ENCODE measurements at regions not wholly inside any gene's neighbourhood (a gene's known extent, or its start where the extent isn't known, plus 50 kb on each side); places are given as distances from the start of the nearest gene placed in this dataset.

- TF ChIP-seq CTCF (conservative IDR thresholded peaks at IDR 0.05 in 1 of 2, IDR thresholded peaks at IDR 0.05 in 1 of 2; ENCODE audit: low read depth in 1 of 2, low read length in 2 of 2), result no peak
- TF ChIP-seq EZH2 (IDR thresholded peaks at IDR 0.05; ENCODE audit: low read length, missing control alignments), result no peak
- Histone ChIP-seq H3K79me2 (ENCODE audit: control insufficient read depth, insufficient read depth, low read length) (no peaks in the 10 kb centered on the region), H3K9ac (ENCODE audit: insufficient read depth, low read length) (no peak overlapping the region), H3K36me3 (ENCODE audit: control insufficient read depth, insufficient read depth, low read length) (no peaks in the 10 kb centered on the region), H2AFZ (ENCODE audit: low read length) (no peak overlapping the region), H3K4me3 (replicated peaks in 1 of 4; ENCODE audit: control extremely low read depth in 1 of 4, insufficient read depth in 1 of 4, low read depth in 3 of 4, low read length in 4 of 4) (no peak overlapping the region), H3K4me1 (ENCODE audit: control insufficient read depth, extremely low read depth, insufficient read depth, low read length) (no peaks in the 10 kb centered on the region), H3K9me3 (ENCODE audit: control insufficient read depth, insufficient read depth, low read depth, low read length) (no peaks in the 10 kb centered on the region), H3K27me3 (ENCODE audit: control insufficient read depth, insufficient read depth, low read length) (no peaks in the 10 kb centered on the region), H4K20me1 (ENCODE audit: control insufficient read depth, extremely low read depth, insufficient read depth, low read length) (no peaks in the 10 kb centered on the region), H3K4me2 (ENCODE audit: extremely low read depth, insufficient read depth, low read length) (no peak overlapping the region), H3K27ac (ENCODE audit: insufficient read depth, low read length) (no peak overlapping the region)
- no peak for DNase-seq (ENCODE audit: low read depth in 2 of 2)
Observed at GRCh38 chr6:40770794-40771193, 183.6 kb upstream of the LRFN2 start.

- Histone ChIP-seq H3K4me3 (replicated peaks in 1 of 4; ENCODE audit: control extremely low read depth in 1 of 4, insufficient read depth in 1 of 4, low read depth in 3 of 4, low read length in 4 of 4) (no peak overlapping the region), H3K27ac (ENCODE audit: insufficient read depth, low read length) (no peak overlapping the region), H3K4me1 (ENCODE audit: control insufficient read depth, extremely low read depth, insufficient read depth, low read length) (no peaks in the 10 kb centered on the region), H3K9ac (ENCODE audit: insufficient read depth, low read length) (no peak overlapping the region), H3K27me3 (ENCODE audit: control insufficient read depth, insufficient read depth, low read length) (no peaks in the 10 kb centered on the region), H3K9me3 (ENCODE audit: control insufficient read depth, insufficient read depth, low read depth, low read length) (no peaks in the 10 kb centered on the region), H3K79me2 (ENCODE audit: control insufficient read depth, insufficient read depth, low read length) (no peaks in the 10 kb centered on the region), H4K20me1 (ENCODE audit: control insufficient read depth, extremely low read depth, insufficient read depth, low read length) (no peaks in the 10 kb centered on the region), H2AFZ (ENCODE audit: low read length) (no peak overlapping the region), H3K4me2 (ENCODE audit: extremely low read depth, insufficient read depth, low read length) (no peak overlapping the region), H3K36me3 (ENCODE audit: control insufficient read depth, insufficient read depth, low read length) (no peaks in the 10 kb centered on the region)
- DNase-seq (ENCODE audit: low read depth in 2 of 2), result no peak
- TF ChIP-seq CTCF (conservative IDR thresholded peaks at IDR 0.05 in 1 of 2, IDR thresholded peaks at IDR 0.05 in 1 of 2; ENCODE audit: low read depth in 1 of 2, low read length in 2 of 2), result no peak
- no peak for TF ChIP-seq EZH2 (IDR thresholded peaks at IDR 0.05; ENCODE audit: low read length, missing control alignments)
Observed at GRCh38 chr6:40764726-40765125, 177.6 kb upstream of the LRFN2 start.

- Histone ChIP-seq H3K4me2 (ENCODE audit: extremely low read depth, insufficient read depth, low read length) (no peak overlapping the region), H3K27me3 (ENCODE audit: control insufficient read depth, insufficient read depth, low read length) (no peaks in the 10 kb centered on the region), H3K9me3 (ENCODE audit: control insufficient read depth, insufficient read depth, low read depth, low read length) (no peaks in the 10 kb centered on the region), H4K20me1 (ENCODE audit: control insufficient read depth, extremely low read depth, insufficient read depth, low read length) (no peaks in the 10 kb centered on the region), H3K9ac (ENCODE audit: insufficient read depth, low read length) (no peak overlapping the region), H3K79me2 (ENCODE audit: control insufficient read depth, insufficient read depth, low read length) (no peaks in the 10 kb centered on the region), H2AFZ (ENCODE audit: low read length) (no peak overlapping the region), H3K27ac (ENCODE audit: insufficient read depth, low read length) (no peak overlapping the region), H3K36me3 (ENCODE audit: control insufficient read depth, insufficient read depth, low read length) (no peaks in the 10 kb centered on the region), H3K4me1 (ENCODE audit: control insufficient read depth, extremely low read depth, insufficient read depth, low read length) (no peaks in the 10 kb centered on the region), H3K4me3 (replicated peaks in 1 of 4; ENCODE audit: control extremely low read depth in 1 of 4, insufficient read depth in 1 of 4, low read depth in 3 of 4, low read length in 4 of 4) (no peak overlapping the region)
- DNase-seq (ENCODE audit: low read depth in 2 of 2), result no peak
- TF ChIP-seq EZH2 (IDR thresholded peaks at IDR 0.05; ENCODE audit: low read length, missing control alignments) (no peak), CTCF (conservative IDR thresholded peaks at IDR 0.05 in 1 of 2, IDR thresholded peaks at IDR 0.05 in 1 of 2; ENCODE audit: low read depth in 1 of 2, low read length in 2 of 2) (no peak)
Observed at GRCh38 chr6:40762981-40763380, 175.8 kb upstream of the LRFN2 start.

Measured in fibroblast of lung (primary cell).